ENCODE measurements at regions not wholly inside any gene's neighbourhood (a gene's known extent, or its start where the extent isn't known, plus 50 kb on each side); places are given as distances from the start of the nearest gene placed in this dataset.

- TF ChIP-seq EP300 (conservative IDR thresholded peaks at IDR 0.05; ENCODE audit: poor library complexity, severe bottlenecking) (no peak), CTCF (IDR thresholded peaks at IDR 0.05; ENCODE audit: poor library complexity, severe bottlenecking) (no peak), MXI1 (conservative IDR thresholded peaks at IDR 0.05; ENCODE audit: poor library complexity, severe bottlenecking) (no peak), REST (IDR thresholded peaks at IDR 0.05; ENCODE audit: borderline replicate concordance) (no peak)
Measured at GRCh38 chr5:84535281-84535680, 150.6 kb upstream of the EDIL3 start.

Data from neural cell (in vitro differentiated cells).